Cardiac muscle cell (in vitro differentiated cells and primary cell): ENCODE measurements at regions not wholly inside any gene's neighbourhood (a gene's known extent, or its start where the extent isn't known, plus 50 kb on each side); places are given as distances from the start of the nearest gene placed in this dataset.

Experiments used
- DNase-seq, 2 donors: peaks; one replicate each; pipeline versions ENCODE4 v3.0.0 to v3.0.0-alpha.2; 2010 to 2017; ENCODE audit warnings: low read depth in 1 of 2, low spot score in 1 of 2
- H3K27ac ChIP-seq: fragments of 200-600 bp; sonication (generic); 2 replicates; pipeline ENCODE4 v1.5.1; 2016
- H3K27me3 ChIP-seq: fragments of 200-600 bp; sonication (generic); 2 replicates; pipeline ENCODE4 v1.6.0; 2016; ENCODE audit warnings: control low read depth
- H3K36me3 ChIP-seq: fragments of 200-600 bp; sonication (generic); 2 replicates; pipeline ENCODE4 v1.5.1; 2016; ENCODE audit warnings: control low read depth
- H3K4me1 ChIP-seq: fragments of 200-600 bp; sonication (generic); 2 replicates; pipeline ENCODE4 v1.8.1; 2017; ENCODE audit warnings: low read depth, mild to moderate bottlenecking, mixed run types
- H3K4me3 ChIP-seq: fragments of 200-600 bp; sonication (generic); 2 replicates; pipeline ENCODE4 v1.5.1; 2016; ENCODE audit warnings: mild to moderate bottlenecking
- H3K9me3 ChIP-seq: fragments of 200-600 bp; sonication (generic); 2 replicates; pipeline ENCODE4 v1.5.1; 2017; ENCODE audit warnings: low read depth, mild to moderate bottlenecking, control low read depth
- CTCF ChIP-seq: IDR thresholded peaks from 2 replicates; pipeline ENCODE4 v1.5.1; 2012; ENCODE audit warnings: low read depth, mild to moderate bottlenecking, low read length

GRCh38 chr4:126113058-126113457 is 798.3 kb downstream of the FAT4 start:
- H3K4me3 ChIP-seq = no peak overlapping the region
- H3K27me3 ChIP-seq = no peaks in the 10 kb centered on the region
- DNase-seq = no peak
- no peaks in the 10 kb centered on the region for H3K9me3 ChIP-seq
- no peaks in the 10 kb centered on the region for H3K4me1 ChIP-seq
- no peak overlapping the region for H3K27ac ChIP-seq
- no peaks in the 10 kb centered on the region for H3K36me3 ChIP-seq
- TF ChIP-seq CTCF = no peak

GRCh38 chr4:126123611-126124325 is 809.0 kb downstream of the FAT4 start:
- H3K9me3 ChIP-seq = no peaks in the 10 kb centered on the region
- no peaks in the 10 kb centered on the region for H3K36me3 ChIP-seq
- no peak for TF ChIP-seq CTCF
- H3K4me1 ChIP-seq = no peaks in the 10 kb centered on the region
- H3K27me3 ChIP-seq = no peaks in the 10 kb centered on the region
- DNase-seq = peak in 1 of 2 donors; percentile 0
- no peak overlapping the region for H3K27ac ChIP-seq
- H3K4me3 ChIP-seq = no peak overlapping the region

- H3K27me3 ChIP-seq = no peaks in the 10 kb centered on the region
- no peak overlapping the region for H3K27ac ChIP-seq
- H3K4me3 ChIP-seq = no peak overlapping the region
- no peaks in the 10 kb centered on the region for H3K9me3 ChIP-seq
- no peaks in the 10 kb centered on the region for H3K36me3 ChIP-seq
- no peaks in the 10 kb centered on the region for H3K4me1 ChIP-seq
- TF ChIP-seq CTCF = no peak
- DNase-seq = no peak
These were observed 810.1 kb downstream of the FAT4 start for GRCh38 chr4:126124818-126125217.

- no peaks in the 10 kb centered on the region for H3K36me3 ChIP-seq
- DNase-seq = no peak
- H3K4me1 ChIP-seq = no peaks in the 10 kb centered on the region
- H3K27ac ChIP-seq = no peak overlapping the region
- TF ChIP-seq CTCF = no peak
- H3K4me3 ChIP-seq = no peak overlapping the region
- H3K9me3 ChIP-seq = no peaks in the 10 kb centered on the region
- H3K27me3 ChIP-seq = no peaks in the 10 kb centered on the region
These were observed 815.5 kb downstream of the FAT4 start for GRCh38 chr4:126130215-126130614.

GRCh38 chr4:126136922-126137781 is 822.4 kb downstream of the FAT4 start:
- no peaks in the 10 kb centered on the region for H3K4me1 ChIP-seq
- H3K4me3 ChIP-seq = no peak overlapping the region
- no peaks in the 10 kb centered on the region for H3K27me3 ChIP-seq
- no peak overlapping the region for H3K27ac ChIP-seq
- H3K9me3 ChIP-seq = no peaks in the 10 kb centered on the region
- no peak for TF ChIP-seq CTCF
- H3K36me3 ChIP-seq = no peaks in the 10 kb centered on the region
- DNase-seq = no peak
